A549 (cell line): ENCODE measurements at regions not wholly inside any gene's neighbourhood (a gene's known extent, or its start where the extent isn't known, plus 50 kb on each side); places are given as distances from the start of the nearest gene placed in this dataset.

ENCODE experiments used
- ATAC-seq, 2 experiments: fragments of 200-7000 bp in 1 of 2; fragments of >200 bp in 1 of 2; cut with Nextera tagmentation in 1 of 2; cut with Tn5 transposase in 1 of 2; 3 replicates each; pipeline versions ENCODE4 v1.8.0 to v1.9.1; 2018 to 2020; ENCODE audit warnings: mild to moderate bottlenecking in 1 of 2, moderate library complexity in 1 of 2
- CTCF ChIA-PET: fragments of 300-600 bp; sonication (Branson Sonifier 250); formaldehyde crosslinking; extraction: SDS; loops from one replicate; lab custom pipeline; 2021; ENCODE audit warnings: antibody characterized with exemption, inconsistent platforms; lab: Yijun Ruan, JAX
- POLR2A ChIA-PET: fragments of 350-600 bp; formaldehyde crosslinking; extraction: SDS; loops from one replicate; lab custom pipeline; 2021; ENCODE audit warnings: antibody characterized with exemption, inconsistent platforms; lab: Yijun Ruan, JAX
- DNase-seq, 2 experiments: peaks; one replicate each; pipeline versions ENCODE4 v3.0.0 to v3.0.0-alpha.2; 2011 to 2016; ENCODE audit warnings: low read depth in 1 of 2, low spot score in 1 of 2
- FAIRE-seq: peaks from 2 replicates; lab custom pipeline; 2011; peaks lifted over from hg19 to GRCh38; lab: Jason Lieb, UNC
- H3K27ac ChIP-seq, 2 experiments: fragments of >200 bp; sonication (Bioruptor Twin); formaldehyde crosslinking; 3 replicates each; pipeline ENCODE4 v1.5.1; 2016 to 2017
- H3K4me1 ChIP-seq: fragments of >200 bp; sonication (Bioruptor Twin); formaldehyde crosslinking; 3 replicates; pipeline ENCODE4 v1.6.1; 2016
- H3K4me2 ChIP-seq: fragments of >200 bp; sonication (Bioruptor Twin); formaldehyde crosslinking; 3 replicates; pipeline ENCODE4 v1.6.1; 2016
- H3K4me3 ChIP-seq: fragments of >200 bp; sonication (Bioruptor Twin); formaldehyde crosslinking; 3 replicates; pipeline ENCODE4 v1.5.1; 2016
- H3K9me3 ChIP-seq: fragments of >200 bp; sonication (Bioruptor Twin); formaldehyde crosslinking; 3 replicates; pipeline ENCODE4 v1.6.1; 2016
- BHLHE40 ChIP-seq: IDR thresholded peaks from 2 replicates; pipeline ENCODE4 v1.6.1; 2012; ENCODE audit warnings: low read depth, low read length, inconsistent platforms
- CHD2 ChIP-seq: fragments of 150-350 bp; IDR thresholded peaks from 2 replicates; pipeline ENCODE4 v1.6.1; 2014; ENCODE audit warnings: low read length; ENCODE audit not compliant: partially characterized antibody
- CHD4 ChIP-seq: fragments of 200-600 bp; sonication (generic); IDR thresholded peaks from 2 replicates; pipeline ENCODE4 v1.6.1; 2016; ENCODE audit warnings: antibody characterized with exemption, mild to moderate bottlenecking, borderline replicate concordance
- GATA3 ChIP-seq: IDR thresholded peaks from 2 replicates; pipeline ENCODE4 v1.6.1; 2012; ENCODE audit warnings: borderline replicate concordance
- HDAC2 ChIP-seq: fragments of 200-600 bp; sonication (generic); IDR thresholded peaks from 2 replicates; pipeline ENCODE4 v1.6.1; 2016
- HEYL ChIP-seq: fragments of 250-450 bp; sonication (Bioruptor Pico); IDR thresholded peaks from 2 replicates; pipeline ENCODE4 v1.8.0; 2021; ENCODE audit warnings: mild to moderate bottlenecking, moderate library complexity
- JUN ChIP-seq, 2 experiments: fragments of >200 bp; sonication (Bioruptor Twin); formaldehyde crosslinking; IDR thresholded peaks; 2 replicates in 1 of 2; 3 replicates in 1 of 2; pipeline ENCODE4 v1.6.1; 2016 to 2017
- MAZ ChIP-seq: fragments of 150-350 bp; IDR thresholded peaks from 2 replicates; pipeline ENCODE4 v1.6.1; 2014; ENCODE audit warnings: antibody characterized with exemption, low read depth, low read length, borderline replicate concordance
- POLR2A ChIP-seq: IDR thresholded peaks from 2 replicates; pipeline ENCODE4 v1.6.1; 2012; ENCODE audit warnings: mild to moderate bottlenecking, low read length
- RAD21 ChIP-seq, 2 experiments: fragments of >200 bp in 1 of 2; sonication (Bioruptor Twin) in 1 of 2; formaldehyde crosslinking in 1 of 2; IDR thresholded peaks in 1 of 2; conservative IDR thresholded peaks in 1 of 2; 2 replicates in 1 of 2; 3 replicates in 1 of 2; pipeline ENCODE4 v1.6.1; 2012 to 2018; ENCODE audit warnings: inconsistent platforms in 1 of 2
- RNF2 ChIP-seq: fragments of 200-600 bp; sonication (generic); IDR thresholded peaks from 2 replicates; pipeline ENCODE4 v1.6.1; 2016; ENCODE audit warnings: low read depth, mild to moderate bottlenecking, antibody characterized with exemption, moderate library complexity, borderline replicate concordance
- SREBF2 ChIP-seq: fragments of 450-650 bp; IDR thresholded peaks from 2 replicates; pipeline ENCODE4 v1.6.1; 2014; ENCODE audit warnings: mild to moderate bottlenecking, moderate library complexity
- ZFP36 ChIP-seq: fragments of 450-650 bp; IDR thresholded peaks from 2 replicates; pipeline ENCODE4 v1.6.1; 2014; ENCODE audit warnings: borderline replicate concordance; ENCODE audit not compliant: partially characterized antibody
- WGBS: methylation state at CpG from one replicate; pipeline ENCODE4 v1.1.6; 2017; ENCODE audit errors: missing lambda C conversion rate; 5-methylcytosine and 5-hydroxymethylcytosine counted together
- TF ChIP-seq, protein P1 (sequence below): fragments of 200-600 bp; sonication (generic); IDR thresholded peaks from 2 replicates; pipeline ENCODE4 v1.6.1; 2016; ENCODE audit warnings: antibody characterized with exemption, mild to moderate bottlenecking, moderate library complexity
- TF ChIP-seq, protein P2 (sequence below): fragments of >200 bp; sonication (Bioruptor Twin); formaldehyde crosslinking; IDR thresholded peaks from 3 replicates; pipeline ENCODE4 v1.6.1; 2016
- TF ChIP-seq, protein P3 (sequence below): fragments of >200 bp; sonication (Bioruptor Twin); formaldehyde crosslinking; IDR thresholded peaks from 3 replicates; pipeline ENCODE4 v1.5.1; 2016
- TF ChIP-seq, protein P4 (sequence below): fragments of 150-350 bp; IDR thresholded peaks from 2 replicates; pipeline ENCODE4 v1.6.1; 2014; ENCODE audit warnings: low read depth, mild to moderate bottlenecking, low read length

DNA sequence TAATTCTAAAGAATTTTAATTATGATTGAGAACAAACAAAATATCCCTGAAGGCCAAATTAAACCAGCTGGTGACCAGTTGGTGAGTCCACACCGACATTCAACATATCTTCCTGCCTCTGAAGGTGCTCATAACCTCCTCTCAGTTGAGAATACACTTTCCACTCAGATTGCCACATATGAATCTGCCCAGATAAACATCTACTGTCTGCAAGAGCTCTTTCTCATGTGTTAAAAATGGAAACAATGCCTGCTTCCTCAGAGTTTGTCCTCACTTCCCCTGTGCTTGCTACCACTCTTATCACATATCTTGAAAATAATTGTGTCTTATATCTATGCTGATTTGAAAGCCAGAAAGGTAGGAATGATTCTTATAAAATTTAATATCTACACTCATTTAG lies 177.7 kb upstream of the GULP1 start:
- POLR2A ChIA-PET, result interaction anchor here (1.7 kb wide), 1 partner anchor 179 kb away, joined by 8 read pairs; no protein-coding TSS in a partner anchor
- Histone ChIP-seq H3K4me3 (no peak overlapping the region), H3K9me3 (no peaks in the 10 kb centered on the region), H3K4me1 (0 out of 3 replicates have a peak, but pooled peaks cover 3% of the 10 kb centered on the region), H3K4me2 (no peak overlapping the region), H3K27ac (no peak overlapping the region)
- TF ChIP-seq, protein P1, sequence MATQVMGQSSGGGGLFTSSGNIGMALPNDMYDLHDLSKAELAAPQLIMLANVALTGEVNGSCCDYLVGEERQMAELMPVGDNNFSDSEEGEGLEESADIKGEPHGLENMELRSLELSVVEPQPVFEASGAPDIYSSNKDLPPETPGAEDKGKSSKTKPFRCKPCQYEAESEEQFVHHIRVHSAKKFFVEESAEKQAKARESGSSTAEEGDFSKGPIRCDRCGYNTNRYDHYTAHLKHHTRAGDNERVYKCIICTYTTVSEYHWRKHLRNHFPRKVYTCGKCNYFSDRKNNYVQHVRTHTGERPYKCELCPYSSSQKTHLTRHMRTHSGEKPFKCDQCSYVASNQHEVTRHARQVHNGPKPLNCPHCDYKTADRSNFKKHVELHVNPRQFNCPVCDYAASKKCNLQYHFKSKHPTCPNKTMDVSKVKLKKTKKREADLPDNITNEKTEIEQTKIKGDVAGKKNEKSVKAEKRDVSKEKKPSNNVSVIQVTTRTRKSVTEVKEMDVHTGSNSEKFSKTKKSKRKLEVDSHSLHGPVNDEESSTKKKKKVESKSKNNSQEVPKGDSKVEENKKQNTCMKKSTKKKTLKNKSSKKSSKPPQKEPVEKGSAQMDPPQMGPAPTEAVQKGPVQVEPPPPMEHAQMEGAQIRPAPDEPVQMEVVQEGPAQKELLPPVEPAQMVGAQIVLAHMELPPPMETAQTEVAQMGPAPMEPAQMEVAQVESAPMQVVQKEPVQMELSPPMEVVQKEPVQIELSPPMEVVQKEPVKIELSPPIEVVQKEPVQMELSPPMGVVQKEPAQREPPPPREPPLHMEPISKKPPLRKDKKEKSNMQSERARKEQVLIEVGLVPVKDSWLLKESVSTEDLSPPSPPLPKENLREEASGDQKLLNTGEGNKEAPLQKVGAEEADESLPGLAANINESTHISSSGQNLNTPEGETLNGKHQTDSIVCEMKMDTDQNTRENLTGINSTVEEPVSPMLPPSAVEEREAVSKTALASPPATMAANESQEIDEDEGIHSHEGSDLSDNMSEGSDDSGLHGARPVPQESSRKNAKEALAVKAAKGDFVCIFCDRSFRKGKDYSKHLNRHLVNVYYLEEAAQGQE, result no peak
- TF ChIP-seq CHD2 (no peak), POLR2A (no peak), HDAC2 (no peak), GATA3 (0 out of 2 replicates have a peak, but pooled peaks have one; percentile 17)
- FAIRE-seq, result no peak
- WGBS, result 33% methylated on average over 1 of the region's 1 CpG
- CTCF ChIA-PET, result no interaction called here
- DNase-seq, result peak in 1 of 2 experiments; percentile 11
- peak in 1 of 2 experiments; percentile 43; a peak in 3 of 6 replicates for ATAC-seq

DNA sequence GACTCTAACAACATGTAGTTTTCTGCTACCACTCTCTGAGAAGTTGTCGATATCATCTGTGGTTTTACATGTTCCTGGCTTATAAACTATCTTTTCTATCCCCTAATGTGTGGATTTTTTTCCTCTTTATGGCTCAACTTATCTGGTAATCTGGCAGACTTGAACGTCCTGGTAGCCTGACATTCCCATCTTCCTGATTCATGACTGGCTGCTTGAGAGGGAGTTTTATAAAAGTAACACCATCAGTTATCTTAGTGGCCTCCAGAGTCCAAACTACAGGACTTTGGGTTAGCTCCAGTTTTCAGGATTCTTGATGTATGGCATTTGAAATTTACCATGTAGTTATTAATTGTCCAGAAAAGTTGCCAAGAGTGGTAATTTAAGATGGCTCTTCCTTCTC lies 174.0 kb upstream of the GULP1 start:
- H3K4me3 ChIP-seq, result no peak overlapping the region
- H3K27ac ChIP-seq, result no peak overlapping the region
- H3K9me3 ChIP-seq, result no peaks in the 10 kb centered on the region
- H3K4me2 ChIP-seq, result no peak overlapping the region
- FAIRE-seq (no peak), DNase-seq (no peak), ATAC-seq (no peak)
- 35% methylated on average over 2 of the region's 2 CpGs for WGBS
- H3K4me1 ChIP-seq, result 0 out of 3 replicates have a peak, but pooled peaks cover 3% of the 10 kb centered on the region
- no peak for TF ChIP-seq RAD21 (conservative IDR thresholded peaks at IDR 0.05 in 1 of 2, IDR thresholded peaks at IDR 0.05 in 1 of 2)
- no peak for TF ChIP-seq GATA3
- no peak for TF ChIP-seq JUN (IDR thresholded peaks at IDR 0.05)
- TF ChIP-seq CHD4, result no peak
- no peak for TF ChIP-seq MAZ
- TF ChIP-seq ZFP36, result no peak
- TF ChIP-seq, protein P2, sequence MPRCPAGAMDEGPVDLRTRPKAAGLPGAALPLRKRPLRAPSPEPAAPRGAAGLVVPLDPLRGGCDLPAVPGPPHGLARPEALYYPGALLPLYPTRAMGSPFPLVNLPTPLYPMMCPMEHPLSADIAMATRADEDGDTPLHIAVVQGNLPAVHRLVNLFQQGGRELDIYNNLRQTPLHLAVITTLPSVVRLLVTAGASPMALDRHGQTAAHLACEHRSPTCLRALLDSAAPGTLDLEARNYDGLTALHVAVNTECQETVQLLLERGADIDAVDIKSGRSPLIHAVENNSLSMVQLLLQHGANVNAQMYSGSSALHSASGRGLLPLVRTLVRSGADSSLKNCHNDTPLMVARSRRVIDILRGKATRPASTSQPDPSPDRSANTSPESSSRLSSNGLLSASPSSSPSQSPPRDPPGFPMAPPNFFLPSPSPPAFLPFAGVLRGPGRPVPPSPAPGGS, result no peak
- TF ChIP-seq, protein P3, sequence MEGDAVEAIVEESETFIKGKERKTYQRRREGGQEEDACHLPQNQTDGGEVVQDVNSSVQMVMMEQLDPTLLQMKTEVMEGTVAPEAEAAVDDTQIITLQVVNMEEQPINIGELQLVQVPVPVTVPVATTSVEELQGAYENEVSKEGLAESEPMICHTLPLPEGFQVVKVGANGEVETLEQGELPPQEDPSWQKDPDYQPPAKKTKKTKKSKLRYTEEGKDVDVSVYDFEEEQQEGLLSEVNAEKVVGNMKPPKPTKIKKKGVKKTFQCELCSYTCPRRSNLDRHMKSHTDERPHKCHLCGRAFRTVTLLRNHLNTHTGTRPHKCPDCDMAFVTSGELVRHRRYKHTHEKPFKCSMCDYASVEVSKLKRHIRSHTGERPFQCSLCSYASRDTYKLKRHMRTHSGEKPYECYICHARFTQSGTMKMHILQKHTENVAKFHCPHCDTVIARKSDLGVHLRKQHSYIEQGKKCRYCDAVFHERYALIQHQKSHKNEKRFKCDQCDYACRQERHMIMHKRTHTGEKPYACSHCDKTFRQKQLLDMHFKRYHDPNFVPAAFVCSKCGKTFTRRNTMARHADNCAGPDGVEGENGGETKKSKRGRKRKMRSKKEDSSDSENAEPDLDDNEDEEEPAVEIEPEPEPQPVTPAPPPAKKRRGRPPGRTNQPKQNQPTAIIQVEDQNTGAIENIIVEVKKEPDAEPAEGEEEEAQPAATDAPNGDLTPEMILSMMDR, result no peak
- no peak for TF ChIP-seq BHLHE40
- no peak for TF ChIP-seq HEYL
- no peak for TF ChIP-seq POLR2A
- no peak for TF ChIP-seq SREBF2
- no peak for TF ChIP-seq RNF2
- TF ChIP-seq, protein P4, sequence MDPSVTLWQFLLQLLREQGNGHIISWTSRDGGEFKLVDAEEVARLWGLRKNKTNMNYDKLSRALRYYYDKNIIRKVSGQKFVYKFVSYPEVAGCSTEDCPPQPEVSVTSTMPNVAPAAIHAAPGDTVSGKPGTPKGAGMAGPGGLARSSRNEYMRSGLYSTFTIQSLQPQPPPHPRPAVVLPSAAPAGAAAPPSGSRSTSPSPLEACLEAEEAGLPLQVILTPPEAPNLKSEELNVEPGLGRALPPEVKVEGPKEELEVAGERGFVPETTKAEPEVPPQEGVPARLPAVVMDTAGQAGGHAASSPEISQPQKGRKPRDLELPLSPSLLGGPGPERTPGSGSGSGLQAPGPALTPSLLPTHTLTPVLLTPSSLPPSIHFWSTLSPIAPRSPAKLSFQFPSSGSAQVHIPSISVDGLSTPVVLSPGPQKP, result no peak
- POLR2A ChIA-PET, result no interaction called here
- CTCF ChIA-PET, result no interaction called here
